H4 (cell line): ENCODE measurements at regions not wholly inside any gene's neighbourhood (a gene's known extent, or its start where the extent isn't known, plus 50 kb on each side); places are given as distances from the start of the nearest gene placed in this dataset.

Source experiments
- DNase-seq: peaks from one replicate; pipeline ENCODE4 v3.0.0-alpha.2; 2015; ENCODE audit warnings: low spot score

DNA sequence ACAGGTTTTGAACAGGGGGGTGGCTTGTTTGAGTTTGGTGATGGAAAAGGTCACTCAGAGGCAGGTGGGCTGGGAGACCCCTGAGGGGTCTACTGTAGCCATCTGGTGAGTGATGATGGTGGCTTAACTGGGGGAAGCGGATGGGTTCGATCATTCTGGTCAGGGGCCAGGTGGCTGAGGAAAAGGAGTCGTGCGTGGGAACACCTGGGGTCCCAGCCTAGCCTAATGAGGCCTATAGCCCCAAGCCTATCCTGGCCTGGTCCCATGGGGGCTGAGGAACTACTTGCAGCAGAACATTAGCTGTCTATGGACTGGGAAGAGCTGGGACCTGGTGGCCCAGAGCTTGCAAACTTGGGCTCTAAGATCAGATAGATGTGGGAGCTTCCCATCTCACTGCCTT lies 158.4 kb upstream of the MYL2 start:
- no peak for DNase-seq

DNA sequence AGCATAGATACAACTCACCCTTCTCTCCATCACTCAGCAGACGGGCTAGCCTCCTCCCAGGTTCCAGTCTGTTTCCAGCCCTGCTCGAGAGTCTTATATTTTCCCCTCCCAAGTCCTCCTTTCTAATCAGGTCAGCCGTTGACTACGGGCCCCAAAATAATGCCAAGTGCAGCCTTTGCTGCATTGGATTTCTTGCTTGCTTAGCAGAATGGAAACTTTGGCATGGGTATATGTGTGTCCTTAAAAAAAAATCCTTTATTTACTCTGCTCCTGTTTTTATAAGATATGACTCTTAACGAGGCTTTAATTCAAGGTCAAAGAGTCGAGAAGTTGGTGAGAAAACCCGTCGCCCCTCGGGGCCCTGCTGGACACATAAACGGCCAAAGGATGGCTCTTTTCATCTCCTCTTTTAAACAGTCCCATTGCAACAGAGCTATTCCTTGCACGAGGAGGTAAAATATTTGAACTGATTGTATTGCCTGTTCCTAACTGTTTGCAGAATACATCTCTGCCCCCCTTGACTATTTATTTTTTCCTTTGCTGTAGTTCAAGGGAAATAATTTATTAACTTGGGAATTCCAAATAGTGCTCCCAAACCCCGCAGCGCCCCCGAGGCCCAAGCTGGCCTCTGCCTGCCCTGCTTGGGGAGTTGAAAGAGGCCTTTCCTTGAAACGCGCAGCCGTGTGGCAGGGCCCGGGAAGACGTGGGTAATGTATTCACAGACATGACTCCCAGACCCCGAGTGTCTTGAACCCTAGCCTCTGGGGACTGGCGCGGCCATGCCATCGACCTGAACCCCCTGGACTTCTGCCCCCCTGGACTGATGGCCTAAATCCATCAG lies 156.5 kb upstream of the MYL2 start:
- no peak for DNase-seq

DNA sequence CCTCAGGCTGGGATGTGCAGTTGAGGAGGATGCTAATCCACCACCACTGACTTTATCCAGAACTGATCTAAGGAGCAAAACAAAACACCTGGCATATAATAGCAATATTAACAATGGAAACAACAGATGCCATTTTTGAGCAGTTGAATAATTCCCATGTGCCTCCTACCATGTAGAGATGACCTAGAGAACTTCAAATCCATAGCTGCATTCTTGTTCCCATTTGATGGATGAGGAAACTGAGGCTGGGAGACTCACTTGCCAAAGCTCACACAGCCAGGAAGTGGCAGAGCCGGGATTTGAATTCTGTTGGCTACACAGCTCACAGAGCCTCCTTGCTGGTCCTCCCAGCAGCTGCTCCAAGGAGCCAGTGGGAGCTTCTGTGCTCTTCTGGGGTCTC lies 155.8 kb upstream of the MYL2 start:
- DNase-seq, result no peak

DNA sequence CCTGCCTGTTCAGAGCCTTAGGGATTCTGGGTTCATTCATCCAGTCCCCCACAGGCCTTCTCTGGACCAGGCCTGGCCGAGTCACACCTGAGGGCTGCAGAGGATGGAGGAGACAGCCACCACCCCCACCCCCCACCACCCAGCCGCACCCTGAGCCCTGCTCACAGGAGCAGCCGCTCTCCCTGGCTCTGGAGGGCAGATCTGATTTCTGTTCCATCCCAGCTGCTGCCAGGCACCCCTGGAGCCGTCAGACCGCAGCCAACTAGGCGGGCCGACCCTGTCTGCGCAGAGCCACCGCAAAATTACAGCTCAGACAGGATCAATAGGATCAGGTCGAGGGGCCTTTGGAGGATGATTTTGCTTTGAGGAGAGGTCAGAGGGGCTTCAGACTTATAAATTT lies 154.6 kb upstream of the MYL2 start:
- no peak for DNase-seq

DNA sequence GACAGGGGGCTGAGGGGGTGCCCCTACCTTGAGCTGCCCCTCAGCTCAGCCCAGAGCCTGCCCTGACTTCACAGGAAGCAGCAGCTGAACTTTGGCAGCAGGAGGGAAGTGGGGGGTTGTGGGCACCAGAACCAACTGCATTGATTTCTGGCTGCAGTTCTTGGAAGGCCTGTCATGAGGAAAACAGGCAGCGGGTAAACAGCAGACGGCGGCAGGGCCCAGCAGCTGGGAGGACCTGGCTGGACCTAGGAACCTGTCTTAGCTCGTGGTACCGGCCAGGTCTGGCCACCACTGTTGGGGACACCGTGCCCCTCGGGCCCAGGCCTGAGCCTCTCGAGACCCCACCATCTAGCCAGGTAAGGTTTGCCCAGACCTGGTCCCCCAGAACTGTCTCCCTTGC lies 154.2 kb upstream of the MYL2 start:
- DNase-seq, result no peak

DNA sequence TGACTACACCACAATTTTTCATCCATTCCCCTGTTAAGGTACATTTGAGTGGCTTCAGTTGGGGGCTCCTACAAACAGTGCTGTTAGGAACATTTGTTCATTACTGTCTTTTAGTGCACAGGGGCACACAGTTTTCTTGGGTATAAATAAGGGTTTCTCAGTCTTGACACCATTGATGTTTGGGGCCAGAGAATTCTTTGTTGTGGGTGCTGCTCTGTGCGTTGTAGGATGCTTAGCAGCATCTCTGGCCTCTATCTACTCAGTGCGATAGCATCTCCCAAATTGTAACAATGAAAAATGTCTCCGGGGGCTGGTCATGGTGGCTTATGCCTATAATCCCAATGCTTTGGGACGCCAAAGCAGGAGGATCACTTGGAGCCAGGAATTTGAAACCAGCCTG lies 153.0 kb upstream of the MYL2 start:
- DNase-seq, result no peak

GRCh38 chr12:111072299-111072698 lies 151.9 kb upstream of the MYL2 start:
- DNase-seq, result no peak

DNA sequence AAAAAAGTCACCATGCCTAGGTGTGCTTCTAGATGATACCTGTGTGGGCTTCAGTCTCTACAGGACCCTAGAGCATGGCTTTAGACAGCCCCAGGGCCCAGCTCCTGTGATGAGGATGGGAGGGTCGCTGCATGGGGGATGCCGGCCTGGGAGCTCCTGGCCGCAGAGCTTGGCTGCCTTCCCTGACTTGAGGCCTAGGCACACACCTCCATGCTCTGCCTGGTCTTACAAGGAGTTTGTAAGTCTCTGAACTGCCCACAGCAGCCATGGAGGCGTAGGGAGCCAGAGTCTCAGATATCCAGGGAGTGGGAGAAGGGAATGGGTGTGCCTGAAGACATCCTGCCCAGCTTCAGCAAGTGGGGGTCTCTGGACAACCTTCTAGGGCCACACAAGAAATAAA lies 149.5 kb upstream of the MYL2 start:
- no peak for DNase-seq

GRCh38 chr12:111068290-111068689 lies 147.9 kb upstream of the MYL2 start:
- DNase-seq, result no peak

DNA sequence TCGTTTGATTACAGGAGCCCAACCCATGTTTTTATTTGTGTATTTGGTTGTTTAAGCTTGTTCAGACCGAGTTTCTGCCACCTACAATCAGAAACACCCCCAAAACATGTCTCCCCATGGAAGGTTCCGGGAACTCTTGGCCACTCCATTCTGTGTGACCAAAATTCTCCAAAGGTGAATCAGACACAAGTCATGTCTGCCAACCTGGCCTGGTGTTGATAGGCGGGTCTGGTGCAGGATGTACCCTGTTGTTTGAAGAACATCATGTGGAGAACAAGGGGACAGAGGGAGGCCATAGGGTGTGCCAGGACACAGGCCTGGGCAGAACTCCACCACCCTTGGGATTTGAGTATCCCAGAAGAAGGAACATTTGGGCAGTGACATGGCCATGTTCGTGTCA lies 147.1 kb upstream of the MYL2 start:
- DNase-seq, result no peak

DNA sequence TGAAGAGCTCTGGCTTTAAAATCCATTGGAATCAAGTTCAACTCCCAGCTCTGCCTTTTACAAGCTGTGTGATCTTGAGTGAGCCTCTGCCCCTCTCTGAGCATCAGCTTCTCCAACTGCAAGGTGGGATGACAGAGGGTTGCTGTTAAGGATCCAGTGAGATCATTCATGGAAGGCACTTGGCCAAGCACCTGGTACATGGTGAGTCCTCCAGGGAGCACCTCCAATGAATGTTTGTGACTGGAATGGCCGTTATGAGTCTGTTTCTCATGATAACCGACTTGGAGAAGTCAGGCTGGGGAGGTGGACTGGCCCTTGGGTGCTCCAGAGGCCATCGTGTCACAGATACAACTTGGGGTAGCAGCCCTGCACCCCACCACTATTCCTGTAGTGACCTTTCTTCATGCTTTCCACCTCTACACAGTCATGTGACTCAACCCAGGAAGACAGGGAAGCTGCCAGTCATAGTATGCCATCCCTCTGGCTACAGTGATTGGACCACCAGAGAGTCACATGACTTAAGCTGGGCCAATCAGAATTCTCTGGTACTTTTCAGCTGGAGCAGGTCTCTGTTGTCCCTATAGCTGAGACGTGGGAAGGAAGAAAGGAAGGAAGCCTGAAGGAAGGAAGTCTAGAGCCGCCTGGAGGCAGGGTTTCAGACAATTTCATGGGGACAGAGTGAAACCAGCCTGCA lies 146.5 kb upstream of the MYL2 start:
- peak; percentile 30 for DNase-seq

- DNase-seq, result no peak
Measured at GRCh38 chr12:111064982-111065381, 144.6 kb upstream of the MYL2 start.

DNA sequence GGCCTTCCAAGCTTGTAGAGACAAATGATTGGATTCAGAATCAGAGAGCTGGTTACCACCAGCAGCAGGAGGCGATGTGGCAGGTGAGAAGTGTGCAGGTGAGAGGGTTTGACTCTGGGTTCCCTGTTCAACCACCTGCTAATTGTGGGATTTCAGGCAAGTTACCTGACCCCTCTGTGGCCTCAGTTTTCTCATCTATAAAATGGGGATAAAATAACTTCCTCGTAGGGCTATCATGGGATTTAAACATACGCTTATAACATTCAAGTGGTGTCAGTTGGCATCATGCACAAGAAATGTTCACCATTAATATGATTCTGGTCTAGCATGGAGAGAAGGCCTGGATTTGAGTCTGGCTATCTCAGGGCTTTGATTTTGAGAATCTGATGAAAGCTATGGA lies 143.8 kb upstream of the MYL2 start:
- no peak for DNase-seq

GRCh38 chr12:111063295-111064026 lies 143.1 kb upstream of the MYL2 start:
- DNase-seq, result no peak

GRCh38 chr12:111057701-111058425 lies 137.5 kb upstream of the MYL2 start:
- no peak for DNase-seq

DNA sequence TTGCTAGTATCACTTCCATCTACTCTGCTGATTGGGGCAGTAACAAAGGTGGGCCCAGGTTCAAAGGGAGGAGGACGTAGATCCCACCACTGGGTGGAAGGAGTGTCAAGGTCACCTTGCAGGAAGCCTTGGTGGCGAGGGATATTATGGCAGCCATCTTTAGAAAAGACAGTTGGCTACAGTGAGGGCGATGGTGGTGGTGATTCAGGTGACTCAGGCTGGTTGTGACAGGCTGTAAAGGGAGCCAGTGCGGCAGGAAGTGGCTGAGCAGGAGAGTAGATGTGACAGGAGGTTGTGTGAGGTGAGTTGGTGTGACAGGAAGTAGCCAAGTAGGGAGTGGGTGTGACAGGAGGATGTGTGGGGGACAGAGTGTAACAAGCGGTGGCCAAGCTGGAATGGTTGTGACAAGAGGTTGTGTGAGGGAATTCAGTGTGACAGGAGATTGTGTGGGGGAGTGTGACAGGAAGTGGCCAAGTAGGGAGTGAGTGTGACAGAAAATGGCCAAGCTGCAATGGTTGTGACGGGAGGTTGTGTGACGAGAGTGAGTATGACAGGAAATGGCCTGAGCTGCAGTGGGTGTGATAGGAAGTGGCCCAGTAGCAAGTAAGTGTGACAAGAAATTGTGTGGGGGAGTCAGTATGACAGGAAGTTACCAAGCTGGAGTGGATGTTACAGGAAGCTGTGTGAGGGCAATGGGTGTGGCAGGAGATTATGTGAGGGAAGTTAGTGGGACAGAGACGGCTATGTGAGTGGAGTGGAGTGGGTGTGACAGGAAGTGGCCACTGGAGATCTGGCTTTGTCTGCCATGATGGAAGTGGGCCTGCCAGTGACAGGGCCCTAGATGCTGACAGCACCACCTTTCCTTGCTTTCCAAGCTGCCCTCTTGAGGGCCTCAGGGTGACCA lies 136.5 kb upstream of the MYL2 start:
- DNase-seq, result peak; percentile 32

GRCh38 chr12:111055181-111055880 lies 135.0 kb upstream of the MYL2 start:
- no peak for DNase-seq

GRCh38 chr12:111048991-111049390 lies 128.6 kb upstream of the MYL2 start:
- no peak for DNase-seq

GRCh38 chr12:111046896-111047295 lies 126.5 kb upstream of the MYL2 start:
- DNase-seq, result no peak

DNA sequence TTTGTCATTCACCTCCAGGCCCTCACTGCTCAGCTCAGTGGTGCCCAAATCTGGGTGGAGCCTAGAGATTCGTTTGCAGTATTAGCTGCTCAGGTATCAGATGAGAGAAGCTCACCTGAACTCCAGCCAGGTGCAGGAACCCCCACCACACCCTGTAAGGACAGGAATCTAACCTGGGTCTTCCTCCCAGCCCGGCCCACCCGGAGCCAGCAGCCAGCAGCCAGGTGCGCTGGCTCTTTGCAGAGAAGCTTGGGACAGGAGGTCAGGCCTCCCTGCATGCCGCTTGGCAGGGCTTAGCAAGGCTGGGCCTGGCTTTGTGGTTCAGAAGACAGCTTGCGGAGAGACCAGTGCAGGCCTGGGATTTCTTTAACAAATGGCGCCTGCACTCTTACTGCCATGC lies 125.6 kb upstream of the MYL2 start:
- DNase-seq, result no peak
